ENCODE measurements at regions not wholly inside any gene's neighbourhood (a gene's known extent, or its start where the extent isn't known, plus 50 kb on each side); places are given as distances from the start of the nearest gene placed in this dataset.

DNA sequence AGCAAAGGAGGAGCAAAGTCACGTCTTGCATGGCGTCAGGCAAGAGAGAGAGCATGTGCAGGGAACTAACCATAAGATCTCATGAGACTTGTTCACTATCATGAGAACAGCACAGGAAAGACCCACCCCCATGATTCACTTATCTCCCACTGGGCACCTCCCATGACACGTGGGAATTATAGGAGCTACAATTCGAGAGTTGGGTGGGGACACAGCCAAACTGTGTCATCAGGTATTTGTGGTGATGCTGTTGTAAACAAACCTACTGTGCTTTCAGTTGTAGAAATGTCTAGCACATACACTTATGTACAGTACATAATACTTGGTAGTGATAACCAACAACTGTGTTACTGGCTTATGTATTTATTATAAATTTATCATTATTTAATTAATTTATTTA is 128.3 kb downstream of the UTRN start:
- Histone ChIP-seq H3K79me2 (ENCODE audit: low read length) (no peaks in the 10 kb centered on the region), H3K9me2 (replicated peaks; ENCODE audit: insufficient read depth, low read length) (no peaks in the 10 kb centered on the region), H3K27ac (ENCODE audit: low read length) (no peak overlapping the region), H3K4me1 (ENCODE audit: low read length) (no peaks in the 10 kb centered on the region), H3K4me2 (ENCODE audit: low read depth, low read length) (no peak overlapping the region), H3K4me3 (ENCODE audit: low read length) (no peak overlapping the region), H2AFZ (ENCODE audit: low read length) (no peak overlapping the region), H3K27me3 (replicated peaks; ENCODE audit: insufficient read depth, low read length) (no peaks in the 10 kb centered on the region), H3K9ac (ENCODE audit: low read length) (no peak overlapping the region), H3K9me3 (replicated peaks; ENCODE audit: insufficient read depth, low read length) (no peaks in the 10 kb centered on the region), H3K36me3 (replicated peaks; ENCODE audit: insufficient read depth, low read length) (no peaks in the 10 kb centered on the region), H3F3A (ENCODE audit: insufficient read depth, low read length) (no peaks in the 10 kb centered on the region), H4K20me1 (ENCODE audit: insufficient read depth, low read length) (no peaks in the 10 kb centered on the region)
- DNase-seq = no peak
- TF ChIP-seq, protein P1, sequence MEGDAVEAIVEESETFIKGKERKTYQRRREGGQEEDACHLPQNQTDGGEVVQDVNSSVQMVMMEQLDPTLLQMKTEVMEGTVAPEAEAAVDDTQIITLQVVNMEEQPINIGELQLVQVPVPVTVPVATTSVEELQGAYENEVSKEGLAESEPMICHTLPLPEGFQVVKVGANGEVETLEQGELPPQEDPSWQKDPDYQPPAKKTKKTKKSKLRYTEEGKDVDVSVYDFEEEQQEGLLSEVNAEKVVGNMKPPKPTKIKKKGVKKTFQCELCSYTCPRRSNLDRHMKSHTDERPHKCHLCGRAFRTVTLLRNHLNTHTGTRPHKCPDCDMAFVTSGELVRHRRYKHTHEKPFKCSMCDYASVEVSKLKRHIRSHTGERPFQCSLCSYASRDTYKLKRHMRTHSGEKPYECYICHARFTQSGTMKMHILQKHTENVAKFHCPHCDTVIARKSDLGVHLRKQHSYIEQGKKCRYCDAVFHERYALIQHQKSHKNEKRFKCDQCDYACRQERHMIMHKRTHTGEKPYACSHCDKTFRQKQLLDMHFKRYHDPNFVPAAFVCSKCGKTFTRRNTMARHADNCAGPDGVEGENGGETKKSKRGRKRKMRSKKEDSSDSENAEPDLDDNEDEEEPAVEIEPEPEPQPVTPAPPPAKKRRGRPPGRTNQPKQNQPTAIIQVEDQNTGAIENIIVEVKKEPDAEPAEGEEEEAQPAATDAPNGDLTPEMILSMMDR (IDR thresholded peaks at IDR 0.05; ENCODE audit: low read length) = no peak
- TF ChIP-seq EZH2phosphoT487 (IDR thresholded peaks at IDR 0.05; ENCODE audit: low read length) (no peak), EZH2 (optimal IDR thresholded peaks at IDR 0.05; ENCODE audit: low read depth, low read length) (no peak)

DNA sequence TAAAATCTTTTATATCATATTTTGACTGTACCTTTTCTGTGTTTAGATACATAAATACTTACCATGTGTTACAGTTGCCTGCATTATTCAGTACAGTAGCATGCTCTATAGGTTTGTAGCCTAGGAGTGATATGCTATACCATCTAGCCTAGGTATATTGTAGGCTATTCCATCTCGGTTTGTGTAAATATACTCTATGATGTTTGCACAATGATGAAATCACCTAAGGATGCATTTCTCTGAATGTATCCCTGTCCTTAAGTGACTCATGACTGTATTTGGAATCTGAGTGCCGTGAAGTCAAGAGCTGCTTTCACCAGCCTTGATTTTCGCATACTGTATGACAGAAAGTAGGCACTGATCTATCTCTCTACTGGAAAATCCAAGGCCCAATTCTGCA is 129.9 kb downstream of the UTRN start:
- TF ChIP-seq, protein P1 (IDR thresholded peaks at IDR 0.05; ENCODE audit: low read length) = no peak
- TF ChIP-seq EZH2 (optimal IDR thresholded peaks at IDR 0.05; ENCODE audit: low read depth, low read length) = no peak
- TF ChIP-seq EZH2phosphoT487 (IDR thresholded peaks at IDR 0.05; ENCODE audit: low read length) = no peak
- no peak overlapping the region for H3K4me3 ChIP-seq (ENCODE audit: low read length)
- H3K9me2 ChIP-seq (replicated peaks; ENCODE audit: insufficient read depth, low read length) = no peaks in the 10 kb centered on the region
- no peak overlapping the region for H2AFZ ChIP-seq (ENCODE audit: low read length)
- no peak overlapping the region for H3K27ac ChIP-seq (ENCODE audit: low read length)
- H3K9me3 ChIP-seq (replicated peaks; ENCODE audit: insufficient read depth, low read length) = no peaks in the 10 kb centered on the region
- no peaks in the 10 kb centered on the region for H3K79me2 ChIP-seq (ENCODE audit: low read length)
- H3K36me3 ChIP-seq (replicated peaks; ENCODE audit: insufficient read depth, low read length) = no peaks in the 10 kb centered on the region
- no peaks in the 10 kb centered on the region for H4K20me1 ChIP-seq (ENCODE audit: insufficient read depth, low read length)
- H3F3A ChIP-seq (ENCODE audit: insufficient read depth, low read length) = no peaks in the 10 kb centered on the region
- no peak overlapping the region for H3K9ac ChIP-seq (ENCODE audit: low read length)
- no peak overlapping the region for H3K4me2 ChIP-seq (ENCODE audit: low read depth, low read length)
- no peaks in the 10 kb centered on the region for H3K27me3 ChIP-seq (replicated peaks; ENCODE audit: insufficient read depth, low read length)
- H3K4me1 ChIP-seq (ENCODE audit: low read length) = no peaks in the 10 kb centered on the region
- DNase-seq = no peak

DNA sequence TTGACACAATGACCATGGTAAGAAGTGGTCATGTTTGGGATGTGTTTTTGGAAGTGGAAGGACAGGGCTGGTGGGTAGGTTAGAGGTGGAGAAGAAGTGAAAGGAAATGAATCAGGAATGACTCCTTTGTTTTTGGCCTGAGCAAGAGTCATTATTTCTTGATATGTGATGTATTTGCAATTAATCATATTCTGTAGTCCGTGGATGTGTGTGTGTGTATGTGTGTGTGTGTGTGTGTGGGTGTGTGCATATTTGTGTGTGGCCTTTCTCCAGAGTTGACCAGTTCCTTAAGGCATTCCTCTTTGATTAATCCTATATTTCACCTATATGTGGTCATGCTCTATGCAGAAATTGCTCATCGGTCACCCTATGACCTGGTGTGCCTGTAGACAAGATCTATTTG is 130.7 kb downstream of the UTRN start:
- no peaks in the 10 kb centered on the region for H4K20me1 ChIP-seq (ENCODE audit: insufficient read depth, low read length)
- TF ChIP-seq, protein P1 (IDR thresholded peaks at IDR 0.05; ENCODE audit: low read length) = no peak
- TF ChIP-seq EZH2 (optimal IDR thresholded peaks at IDR 0.05; ENCODE audit: low read depth, low read length) = no peak
- TF ChIP-seq EZH2phosphoT487 (IDR thresholded peaks at IDR 0.05; ENCODE audit: low read length) = no peak
- no peaks in the 10 kb centered on the region for H3K79me2 ChIP-seq (ENCODE audit: low read length)
- H3K27ac ChIP-seq (ENCODE audit: low read length) = no peak overlapping the region
- H3F3A ChIP-seq (ENCODE audit: insufficient read depth, low read length) = no peaks in the 10 kb centered on the region
- H3K4me2 ChIP-seq (ENCODE audit: low read depth, low read length) = no peak overlapping the region
- no peaks in the 10 kb centered on the region for H3K36me3 ChIP-seq (replicated peaks; ENCODE audit: insufficient read depth, low read length)
- no peak overlapping the region for H3K9ac ChIP-seq (ENCODE audit: low read length)
- DNase-seq = no peak
- H3K9me2 ChIP-seq (replicated peaks; ENCODE audit: insufficient read depth, low read length) = no peaks in the 10 kb centered on the region
- H2AFZ ChIP-seq (ENCODE audit: low read length) = no peak overlapping the region
- no peaks in the 10 kb centered on the region for H3K9me3 ChIP-seq (replicated peaks; ENCODE audit: insufficient read depth, low read length)
- H3K4me1 ChIP-seq (ENCODE audit: low read length) = no peaks in the 10 kb centered on the region
- H3K27me3 ChIP-seq (replicated peaks; ENCODE audit: insufficient read depth, low read length) = no peaks in the 10 kb centered on the region
- no peak overlapping the region for H3K4me3 ChIP-seq (ENCODE audit: low read length)
